ENCODE measurements at regions not wholly inside any gene's neighbourhood (a gene's known extent, or its start where the extent isn't known, plus 50 kb on each side); places are given as distances from the start of the nearest gene placed in this dataset.

- no peak overlapping the region for H2AFZ ChIP-seq (ENCODE audit: low read depth, low read length)
- H3K9me1 ChIP-seq (replicated peaks; ENCODE audit: control insufficient read depth, extremely low read depth, insufficient read depth, low read length) = no peaks in the 10 kb centered on the region
- FAIRE-seq (no peak), DNase-seq (ENCODE audit: low read depth, low spot score) (no peak)
- H3K9ac ChIP-seq (replicated peaks; ENCODE audit: extremely low read depth, insufficient read depth, low read length) = no peak overlapping the region
- no peaks in the 10 kb centered on the region for H3K79me2 ChIP-seq (ENCODE audit: control insufficient read depth, insufficient read depth, low read length)
- no peak overlapping the region for H3K27ac ChIP-seq (ENCODE audit: insufficient read depth, low read depth, low read length)
- dilution Hi-C loops (cut with MboI; ENCODE audit: extremely low pct_ligation_motif_present, low sequenced_read_pairs) (no loop called here), intact Hi-C loops (cut with micrococcal nuclease) (no loop called here)
- TF ChIP-seq MYC (IDR thresholded peaks at IDR 0.05; ENCODE audit: low read depth, low read length) (no peak), POLR2AphosphoS5 (IDR thresholded peaks at IDR 0.05; ENCODE audit: insufficient read depth, low read depth, low read length) (no peak)
- no peak overlapping the region for H3K4me3 ChIP-seq (replicated peaks in 1 of 3; ENCODE audit: insufficient read depth in 1 of 3, low read depth in 1 of 3, low read length in 3 of 3)
- no peaks in the 10 kb centered on the region for H3K27me3 ChIP-seq (ENCODE audit: control insufficient read depth in 2 of 2, insufficient read depth in 2 of 2, low read length in 2 of 2)
- no peaks in the 10 kb centered on the region for H4K20me1 ChIP-seq (replicated peaks; ENCODE audit: control insufficient read depth, extremely low read depth, insufficient read depth, low read length)
- BruUV-seq (replicated peaks) = no TSS peak
- CTCF ChIA-PET = no interaction called here
- POLR2A ChIA-PET = no interaction called here
- H3K36me3 ChIP-seq (ENCODE audit: control insufficient read depth in 2 of 2, extremely low read depth in 1 of 2, insufficient read depth in 2 of 2, low read length in 2 of 2) = no peaks in the 10 kb centered on the region
- H3K4me1 ChIP-seq (ENCODE audit: control insufficient read depth, extremely low read depth, insufficient read depth, low read length) = no peaks in the 10 kb centered on the region
- H3K9me3 ChIP-seq (replicated peaks; ENCODE audit: control insufficient read depth, insufficient read depth, low read length) = no peaks in the 10 kb centered on the region
- H3K4me2 ChIP-seq (ENCODE audit: insufficient read depth, low read length) = no peak overlapping the region
These were observed 155.5 kb upstream of the WWC1 start for GRCh38 chr5:168135897-168136296.

DNA sequence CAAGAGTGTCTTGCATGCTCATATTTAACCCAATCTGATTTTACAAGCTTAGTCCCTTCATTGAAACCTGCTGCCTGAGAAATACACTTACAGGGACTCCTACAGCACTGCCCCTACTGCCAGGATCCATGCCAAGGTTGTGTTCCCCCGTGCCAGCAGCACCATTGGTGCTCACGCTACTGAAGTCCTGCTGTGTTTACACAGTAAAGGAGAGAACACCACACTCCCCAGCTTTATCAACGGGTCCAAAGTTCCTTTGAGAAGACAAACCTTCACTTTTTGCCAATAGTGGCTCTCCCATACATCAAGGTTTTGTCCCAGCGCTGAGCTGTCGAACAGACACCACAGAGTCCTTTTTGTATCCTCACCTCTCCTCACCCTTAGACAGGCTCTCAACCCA is 155.1 kb upstream of the WWC1 start:
- Histone ChIP-seq H3K9me1 (replicated peaks; ENCODE audit: control insufficient read depth, extremely low read depth, insufficient read depth, low read length) (no peaks in the 10 kb centered on the region), H3K4me3 (replicated peaks in 1 of 3; ENCODE audit: insufficient read depth in 1 of 3, low read depth in 1 of 3, low read length in 3 of 3) (no peak overlapping the region), H3K27ac (ENCODE audit: insufficient read depth, low read depth, low read length) (no peak overlapping the region), H3K9ac (replicated peaks; ENCODE audit: extremely low read depth, insufficient read depth, low read length) (no peak overlapping the region), H2AFZ (ENCODE audit: low read depth, low read length) (no peak overlapping the region), H4K20me1 (replicated peaks; ENCODE audit: control insufficient read depth, extremely low read depth, insufficient read depth, low read length) (no peaks in the 10 kb centered on the region), H3K27me3 (ENCODE audit: control insufficient read depth in 2 of 2, insufficient read depth in 2 of 2, low read length in 2 of 2) (no peaks in the 10 kb centered on the region), H3K79me2 (ENCODE audit: control insufficient read depth, insufficient read depth, low read length) (no peaks in the 10 kb centered on the region), H3K36me3 (ENCODE audit: control insufficient read depth in 2 of 2, extremely low read depth in 1 of 2, insufficient read depth in 2 of 2, low read length in 2 of 2) (no peaks in the 10 kb centered on the region), H3K9me3 (replicated peaks; ENCODE audit: control insufficient read depth, insufficient read depth, low read length) (no peaks in the 10 kb centered on the region), H3K4me2 (ENCODE audit: insufficient read depth, low read length) (no peak overlapping the region), H3K4me1 (ENCODE audit: control insufficient read depth, extremely low read depth, insufficient read depth, low read length) (no peaks in the 10 kb centered on the region)
- BruUV-seq (replicated peaks) = no TSS peak
- no peak for FAIRE-seq
- dilution Hi-C loops (cut with MboI; ENCODE audit: extremely low pct_ligation_motif_present, low sequenced_read_pairs) = no loop called here
- intact Hi-C loops (cut with micrococcal nuclease) = no loop called here
- TF ChIP-seq POLR2AphosphoS5 (IDR thresholded peaks at IDR 0.05; ENCODE audit: insufficient read depth, low read depth, low read length) (no peak), MAX (IDR thresholded peaks at IDR 0.05; ENCODE audit: insufficient read depth, insufficient read length) (no peak), EZH2 (IDR thresholded peaks at IDR 0.05; ENCODE audit: borderline replicate concordance, low read depth, low read length, severe bottlenecking) (no peak), JUN (IDR thresholded peaks at IDR 0.05; ENCODE audit: borderline replicate concordance, insufficient read depth, insufficient read length, low read depth) (no peak), MYC (IDR thresholded peaks at IDR 0.05; ENCODE audit: low read depth, low read length) (no peak)
- CTCF ChIA-PET = no interaction called here
- POLR2A ChIA-PET = no interaction called here
- no peak for DNase-seq (ENCODE audit: low read depth, low spot score)

Data from endothelial cell of umbilical vein (primary cell).